ENCODE measurements at regions not wholly inside any gene's neighbourhood (a gene's known extent, or its start where the extent isn't known, plus 50 kb on each side); places are given as distances from the start of the nearest gene placed in this dataset.

- FAIRE-seq (no peak), DNase-seq (ENCODE audit: insufficient read length, low spot score) (no peak)
- no peak for TF ChIP-seq POU2F2 (IDR thresholded peaks at IDR 0.05; ENCODE audit: low read depth, low read length)
- TF ChIP-seq POLR2A (IDR thresholded peaks at IDR 0.05; ENCODE audit: low read depth, low read length) = no peak
- TF ChIP-seq TAF1 (IDR thresholded peaks at IDR 0.05; ENCODE audit: low read depth, low read length) = no peak
- TF ChIP-seq SPI1 (IDR thresholded peaks at IDR 0.05; ENCODE audit: low read depth, low read length) = no peak
- TF ChIP-seq POLR2AphosphoS5 (IDR thresholded peaks at IDR 0.05; ENCODE audit: low read depth, low read length) = no peak
- TF ChIP-seq PAX5 (IDR thresholded peaks at IDR 0.05; ENCODE audit: insufficient read depth, low read length, severe bottlenecking) = no peak
Measured at GRCh38 chr9:102032614-102033013, 294.2 kb upstream of the GRIN3A start.

- DNase-seq (ENCODE audit: insufficient read length, low spot score) (no peak), FAIRE-seq (no peak)
- TF ChIP-seq TAF1 (IDR thresholded peaks at IDR 0.05; ENCODE audit: low read depth, low read length) (no peak), SPI1 (IDR thresholded peaks at IDR 0.05; ENCODE audit: low read depth, low read length) (no peak), POU2F2 (IDR thresholded peaks at IDR 0.05; ENCODE audit: low read depth, low read length) (no peak), POLR2AphosphoS5 (IDR thresholded peaks at IDR 0.05; ENCODE audit: low read depth, low read length) (no peak), POLR2A (IDR thresholded peaks at IDR 0.05; ENCODE audit: low read depth, low read length) (no peak), PAX5 (IDR thresholded peaks at IDR 0.05; ENCODE audit: insufficient read depth, low read length, severe bottlenecking) (no peak)
Measured at GRCh38 chr9:102000956-102001355, 262.5 kb upstream of the GRIN3A start.

- DNase-seq (ENCODE audit: insufficient read length, low spot score) = no peak
Measured at GRCh38 chr9:101999441-101999840, 261.0 kb upstream of the GRIN3A start.

GRCh38 chr9:101995231-101995630, 256.8 kb upstream of the GRIN3A start:
- DNase-seq (ENCODE audit: insufficient read length, low spot score) (no peak), FAIRE-seq (no peak)
- no peak for TF ChIP-seq POLR2AphosphoS5 (IDR thresholded peaks at IDR 0.05; ENCODE audit: low read depth, low read length)

More at GRCh38 chr9:101999441-101999840, 261.0 kb upstream of the GRIN3A start:
- no peak for FAIRE-seq
- TF ChIP-seq SPI1 (IDR thresholded peaks at IDR 0.05; ENCODE audit: low read depth, low read length) = no peak
- TF ChIP-seq POLR2AphosphoS5 (IDR thresholded peaks at IDR 0.05; ENCODE audit: low read depth, low read length) = no peak

GRCh38 chr9:101993771-101994170, 255.3 kb upstream of the GRIN3A start:
- TF ChIP-seq SPI1 (IDR thresholded peaks at IDR 0.05; ENCODE audit: low read depth, low read length) = no peak
- DNase-seq (ENCODE audit: insufficient read length, low spot score) (no peak), FAIRE-seq (no peak)

GRCh38 chr9:101991926-101992325, 253.5 kb upstream of the GRIN3A start:
- FAIRE-seq (no peak), DNase-seq (ENCODE audit: insufficient read length, low spot score) (no peak)
- TF ChIP-seq SPI1 (IDR thresholded peaks at IDR 0.05; ENCODE audit: low read depth, low read length) (no peak), PAX5 (IDR thresholded peaks at IDR 0.05; ENCODE audit: insufficient read depth, low read length, severe bottlenecking) (no peak), TAF1 (IDR thresholded peaks at IDR 0.05; ENCODE audit: low read depth, low read length) (no peak), POLR2A (IDR thresholded peaks at IDR 0.05; ENCODE audit: low read depth, low read length) (no peak), POU2F2 (IDR thresholded peaks at IDR 0.05; ENCODE audit: low read depth, low read length) (no peak), POLR2AphosphoS5 (IDR thresholded peaks at IDR 0.05; ENCODE audit: low read depth, low read length) (no peak)

- DNase-seq (ENCODE audit: insufficient read length, low spot score) (no peak), FAIRE-seq (no peak)
- no peak for TF ChIP-seq PAX5 (IDR thresholded peaks at IDR 0.05; ENCODE audit: insufficient read depth, low read length, severe bottlenecking)
- TF ChIP-seq TAF1 (IDR thresholded peaks at IDR 0.05; ENCODE audit: low read depth, low read length) = no peak
- no peak for TF ChIP-seq POLR2A (IDR thresholded peaks at IDR 0.05; ENCODE audit: low read depth, low read length)
- no peak for TF ChIP-seq POU2F2 (IDR thresholded peaks at IDR 0.05; ENCODE audit: low read depth, low read length)
- no peak for TF ChIP-seq POLR2AphosphoS5 (IDR thresholded peaks at IDR 0.05; ENCODE audit: low read depth, low read length)
- no peak for TF ChIP-seq SPI1 (IDR thresholded peaks at IDR 0.05; ENCODE audit: low read depth, low read length)
Measured at GRCh38 chr9:101977614-101978210, 239.3 kb upstream of the GRIN3A start.

GRCh38 chr9:101970609-101971008, 232.2 kb upstream of the GRIN3A start:
- DNase-seq (ENCODE audit: insufficient read length, low spot score) (no peak), FAIRE-seq (no peak)
- TF ChIP-seq POLR2A (IDR thresholded peaks at IDR 0.05; ENCODE audit: low read depth, low read length) (no peak), POU2F2 (IDR thresholded peaks at IDR 0.05; ENCODE audit: low read depth, low read length) (no peak), POLR2AphosphoS5 (IDR thresholded peaks at IDR 0.05; ENCODE audit: low read depth, low read length) (no peak), SPI1 (IDR thresholded peaks at IDR 0.05; ENCODE audit: low read depth, low read length) (no peak), PAX5 (IDR thresholded peaks at IDR 0.05; ENCODE audit: insufficient read depth, low read length, severe bottlenecking) (no peak), TAF1 (IDR thresholded peaks at IDR 0.05; ENCODE audit: low read depth, low read length) (no peak)

- FAIRE-seq (no peak), DNase-seq (ENCODE audit: insufficient read length, low spot score) (no peak)
- TF ChIP-seq POU2F2 (IDR thresholded peaks at IDR 0.05; ENCODE audit: low read depth, low read length) = no peak
- no peak for TF ChIP-seq POLR2AphosphoS5 (IDR thresholded peaks at IDR 0.05; ENCODE audit: low read depth, low read length)
- TF ChIP-seq POLR2A (IDR thresholded peaks at IDR 0.05; ENCODE audit: low read depth, low read length) = no peak
- no peak for TF ChIP-seq SPI1 (IDR thresholded peaks at IDR 0.05; ENCODE audit: low read depth, low read length)
- no peak for TF ChIP-seq TAF1 (IDR thresholded peaks at IDR 0.05; ENCODE audit: low read depth, low read length)
- no peak for TF ChIP-seq PAX5 (IDR thresholded peaks at IDR 0.05; ENCODE audit: insufficient read depth, low read length, severe bottlenecking)
Measured at GRCh38 chr9:101968392-101968791, 229.9 kb upstream of the GRIN3A start.

GRCh38 chr9:101966691-101967090, 228.2 kb upstream of the GRIN3A start:
- no peak for TF ChIP-seq TAF1 (IDR thresholded peaks at IDR 0.05; ENCODE audit: low read depth, low read length)
- TF ChIP-seq POLR2AphosphoS5 (IDR thresholded peaks at IDR 0.05; ENCODE audit: low read depth, low read length) = no peak
- no peak for TF ChIP-seq POLR2A (IDR thresholded peaks at IDR 0.05; ENCODE audit: low read depth, low read length)
- TF ChIP-seq POU2F2 (IDR thresholded peaks at IDR 0.05; ENCODE audit: low read depth, low read length) = no peak
- TF ChIP-seq SPI1 (IDR thresholded peaks at IDR 0.05; ENCODE audit: low read depth, low read length) = no peak
- no peak for TF ChIP-seq PAX5 (IDR thresholded peaks at IDR 0.05; ENCODE audit: insufficient read depth, low read length, severe bottlenecking)
- DNase-seq (ENCODE audit: insufficient read length, low spot score) = no peak
- no peak for FAIRE-seq

Data from GM12891 (cell line).